IPS-18a (cell line): ENCODE measurements at regions not wholly inside any gene's neighbourhood (a gene's known extent, or its start where the extent isn't known, plus 50 kb on each side); places are given as distances from the start of the nearest gene placed in this dataset.

Experiments used
- H3K27ac ChIP-seq: one replicate; pipeline ENCODE4 v1.5.1; 2013; ENCODE audit warnings: low read length
- H3K27me3 ChIP-seq: one replicate; pipeline ENCODE4 v1.6.1; 2013; ENCODE audit warnings: mild to moderate bottlenecking, low read length; ENCODE audit not compliant: control insufficient read depth, insufficient read depth
- H3K36me3 ChIP-seq: one replicate; pipeline ENCODE4 v1.6.1; 2013; ENCODE audit warnings: low read depth, low read length; ENCODE audit not compliant: control insufficient read depth
- H3K4me1 ChIP-seq: one replicate; pipeline ENCODE4 v1.6.1; 2013; ENCODE audit warnings: low read depth, low read length; ENCODE audit not compliant: control insufficient read depth
- H3K4me3 ChIP-seq: one replicate; pipeline ENCODE4 v1.5.1; 2013; ENCODE audit warnings: low read length
- H3K9ac ChIP-seq: one replicate; pipeline ENCODE4 v1.6.1; 2013; ENCODE audit warnings: mild to moderate bottlenecking, low read length, moderate library complexity
- H3K9me3 ChIP-seq: one replicate; pipeline ENCODE4 v1.6.1; 2013; ENCODE audit warnings: low read depth, low read length; ENCODE audit not compliant: control insufficient read depth

DNA sequence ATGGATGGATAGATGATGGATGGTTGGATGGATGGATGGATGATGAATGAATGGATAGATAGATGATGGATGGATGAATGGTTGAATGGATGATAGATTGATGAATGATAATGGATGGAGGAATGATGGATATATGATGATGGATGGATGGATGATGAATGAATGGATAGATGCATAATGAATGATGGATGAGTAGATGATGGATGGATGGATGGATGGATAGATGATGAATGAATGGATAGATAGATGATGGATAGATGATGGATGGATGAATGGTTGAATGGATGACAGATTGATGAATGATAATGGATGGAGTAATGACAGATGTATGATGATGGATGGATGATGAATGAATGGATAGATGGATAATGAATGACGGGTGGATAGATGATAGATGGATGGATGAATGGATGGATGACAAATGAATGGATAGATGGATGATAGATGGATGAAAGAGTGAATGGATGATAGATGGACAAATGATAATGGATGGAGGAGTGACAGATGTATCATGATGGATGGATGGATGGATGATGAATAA lies 1466.5 kb downstream of the BRD1 start:
- Histone ChIP-seq H3K9me3 (no peaks in the 10 kb centered on the region), H3K9ac (no peak overlapping the region), H3K4me3 (no peak overlapping the region), H3K4me1 (peaks cover 19% of the 10 kb centered on the region), H3K27ac (no peak overlapping the region), H3K36me3 (no peaks in the 10 kb centered on the region), H3K27me3 (no peaks in the 10 kb centered on the region)

- Histone ChIP-seq H3K4me1 (peaks cover 20% of the 10 kb centered on the region), H3K4me3 (no peak overlapping the region), H3K27ac (no peak overlapping the region), H3K9ac (no peak overlapping the region), H3K36me3 (no peaks in the 10 kb centered on the region), H3K9me3 (no peaks in the 10 kb centered on the region), H3K27me3 (no peaks in the 10 kb centered on the region)
These were observed 1468.1 kb downstream of the BRD1 start for GRCh38 chr22:48359613-48359965.

DNA sequence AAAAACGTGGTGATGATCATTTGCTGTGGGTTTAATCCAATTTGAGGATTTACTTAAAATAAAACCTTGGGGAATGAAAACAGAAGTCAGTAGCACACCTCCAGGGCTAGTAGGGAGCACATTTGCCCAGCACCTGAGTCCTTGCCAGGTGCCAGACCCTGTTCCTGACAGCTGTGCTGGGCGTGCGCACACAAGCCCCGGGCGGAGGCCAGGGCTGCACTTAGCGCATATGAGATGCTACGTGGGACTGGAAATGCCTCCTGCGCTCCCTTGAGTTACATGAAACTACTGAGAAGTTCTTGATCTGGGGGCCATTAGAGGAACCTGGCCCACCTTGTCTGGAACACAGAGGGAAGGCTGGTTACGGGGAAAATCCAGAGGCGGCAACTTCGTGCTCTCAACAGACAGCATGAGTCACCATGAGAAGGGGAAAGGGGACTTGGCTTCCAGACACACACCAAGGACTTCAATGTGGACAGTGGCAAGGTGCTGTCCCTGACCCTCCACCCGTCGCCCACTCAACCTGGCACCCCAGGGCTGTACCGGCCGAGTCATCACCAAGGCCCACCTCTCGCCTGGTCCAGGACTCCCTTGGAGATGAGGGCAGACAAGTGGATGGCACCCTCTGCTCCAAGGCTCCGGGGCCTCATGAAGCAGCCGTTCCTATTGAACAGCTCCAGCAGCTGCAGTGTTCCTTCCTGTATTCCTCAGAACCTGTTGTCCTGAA lies 1468.6 kb downstream of the BRD1 start:
- Histone ChIP-seq H3K27me3 (no peaks in the 10 kb centered on the region), H3K27ac (no peak overlapping the region), H3K9ac (no peak overlapping the region), H3K36me3 (no peaks in the 10 kb centered on the region), H3K4me1 (peaks cover 20% of the 10 kb centered on the region), H3K4me3 (no peak overlapping the region), H3K9me3 (no peaks in the 10 kb centered on the region)

DNA sequence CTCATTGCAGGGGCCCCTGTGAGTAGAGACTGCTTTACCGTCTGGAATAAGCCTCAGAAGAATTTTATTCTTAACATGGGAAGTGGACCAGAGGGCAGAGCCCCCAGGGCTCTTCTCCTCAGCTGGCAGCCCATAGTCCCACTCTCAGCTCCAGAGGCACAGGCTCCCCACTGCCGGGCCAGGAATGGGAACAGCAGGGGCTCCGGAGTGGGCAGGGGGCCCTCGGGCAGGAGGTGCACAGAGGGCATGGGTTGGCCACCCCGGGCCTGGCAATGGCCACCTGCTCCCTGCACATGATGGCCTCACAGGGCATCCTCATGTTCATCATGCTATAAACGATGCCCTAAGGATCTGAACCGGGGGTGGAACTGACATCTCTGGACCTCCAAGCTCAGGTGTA lies 1469.7 kb downstream of the BRD1 start:
- Histone ChIP-seq H3K27ac (no peak overlapping the region), H3K4me3 (no peak overlapping the region), H3K9ac (no peak overlapping the region), H3K9me3 (no peaks in the 10 kb centered on the region), H3K4me1 (peaks cover 20% of the 10 kb centered on the region), H3K27me3 (no peaks in the 10 kb centered on the region), H3K36me3 (no peaks in the 10 kb centered on the region)

DNA sequence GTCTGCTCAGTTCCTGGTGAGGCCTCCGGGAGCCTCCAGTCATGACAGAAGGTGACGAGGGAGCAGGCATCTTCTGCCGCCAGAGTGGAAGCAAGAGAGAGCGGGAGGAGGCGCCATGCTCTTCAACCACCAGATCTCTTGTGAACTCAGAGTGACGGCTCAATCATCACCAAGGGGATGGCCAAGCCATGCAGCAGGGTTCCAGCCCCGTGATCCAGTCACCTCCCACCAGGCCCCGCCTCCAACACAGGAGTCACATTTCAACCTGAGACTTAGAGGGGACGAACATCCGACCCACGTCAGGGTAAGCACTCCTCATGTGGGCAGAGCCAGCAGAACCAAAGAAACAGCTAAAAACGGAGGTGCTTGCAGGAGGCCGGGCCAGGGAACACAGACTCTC lies 1470.5 kb downstream of the BRD1 start:
- no peak overlapping the region for H3K9ac ChIP-seq
- no peak overlapping the region for H3K27ac ChIP-seq
- no peaks in the 10 kb centered on the region for H3K9me3 ChIP-seq
- no peak overlapping the region for H3K4me3 ChIP-seq
- no peaks in the 10 kb centered on the region for H3K36me3 ChIP-seq
- H3K4me1 ChIP-seq = peaks cover 20% of the 10 kb centered on the region
- H3K27me3 ChIP-seq = no peaks in the 10 kb centered on the region

GRCh38 chr22:48356731-48357130 lies 1470.9 kb downstream of the BRD1 start:
- Histone ChIP-seq H3K27ac (no peak overlapping the region), H3K36me3 (no peaks in the 10 kb centered on the region), H3K4me3 (no peak overlapping the region), H3K9me3 (no peaks in the 10 kb centered on the region), H3K9ac (no peak overlapping the region), H3K4me1 (peaks cover 17% of the 10 kb centered on the region), H3K27me3 (no peaks in the 10 kb centered on the region)

- H3K36me3 ChIP-seq = no peaks in the 10 kb centered on the region
- H3K9me3 ChIP-seq = no peaks in the 10 kb centered on the region
- H3K4me1 ChIP-seq = peaks cover 15% of the 10 kb centered on the region
- no peak overlapping the region for H3K9ac ChIP-seq
- H3K27me3 ChIP-seq = no peaks in the 10 kb centered on the region
- H3K27ac ChIP-seq = no peak overlapping the region
- no peak overlapping the region for H3K4me3 ChIP-seq
These were observed 1473.6 kb downstream of the BRD1 start for GRCh38 chr22:48354096-48354495.

DNA sequence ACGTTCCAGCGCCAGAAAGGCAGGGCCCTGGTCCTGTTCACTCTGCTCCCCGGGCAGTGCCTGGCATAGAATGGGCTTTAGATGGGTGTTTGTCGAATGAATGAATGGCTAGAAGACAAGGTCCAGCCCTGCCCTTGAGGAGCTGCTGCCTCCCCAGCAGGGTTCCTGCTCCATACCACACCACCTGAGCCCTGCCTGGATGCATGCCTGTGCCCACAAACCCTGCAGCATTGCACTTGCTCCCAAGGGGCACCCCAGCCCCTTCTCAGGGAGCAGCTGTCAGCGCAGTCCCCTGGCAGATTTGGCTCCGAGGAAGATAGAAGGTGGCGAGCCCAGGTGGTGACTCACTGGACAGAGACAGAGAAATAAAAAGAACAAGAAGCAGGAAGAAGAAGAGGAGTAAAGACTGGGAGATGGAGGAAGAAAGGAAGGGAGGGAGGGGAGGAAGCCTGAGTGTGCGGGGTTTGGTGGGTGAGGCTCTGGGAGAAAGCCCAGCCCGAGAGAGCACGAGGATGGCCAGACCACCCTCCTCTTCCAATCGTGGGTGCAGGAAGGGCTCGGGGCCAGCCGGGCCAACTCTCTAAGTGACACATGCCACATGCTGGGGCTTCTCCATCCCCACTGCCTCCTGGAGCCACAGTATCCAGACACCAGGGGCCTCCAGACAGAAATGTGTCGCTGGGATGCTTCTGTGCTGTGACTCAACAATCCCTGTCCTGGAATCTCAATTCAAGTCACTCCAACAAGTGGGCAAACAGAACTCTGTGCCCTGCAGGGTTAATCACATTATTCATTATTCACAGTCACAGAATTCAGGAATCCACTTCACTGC lies 1474.3 kb downstream of the BRD1 start:
- Histone ChIP-seq H3K9me3 (no peaks in the 10 kb centered on the region), H3K27ac (no peak overlapping the region), H3K9ac (no peak overlapping the region), H3K4me3 (no peak overlapping the region), H3K27me3 (no peaks in the 10 kb centered on the region), H3K4me1 (peaks cover 15% of the 10 kb centered on the region), H3K36me3 (no peaks in the 10 kb centered on the region)

GRCh38 chr22:48352086-48352911 lies 1475.4 kb downstream of the BRD1 start:
- no peak overlapping the region for H3K4me3 ChIP-seq
- no peak overlapping the region for H3K9ac ChIP-seq
- no peaks in the 10 kb centered on the region for H3K27me3 ChIP-seq
- H3K9me3 ChIP-seq = no peaks in the 10 kb centered on the region
- no peaks in the 10 kb centered on the region for H3K36me3 ChIP-seq
- H3K27ac ChIP-seq = no peak overlapping the region
- H3K4me1 ChIP-seq = peaks cover 12% of the 10 kb centered on the region

DNA sequence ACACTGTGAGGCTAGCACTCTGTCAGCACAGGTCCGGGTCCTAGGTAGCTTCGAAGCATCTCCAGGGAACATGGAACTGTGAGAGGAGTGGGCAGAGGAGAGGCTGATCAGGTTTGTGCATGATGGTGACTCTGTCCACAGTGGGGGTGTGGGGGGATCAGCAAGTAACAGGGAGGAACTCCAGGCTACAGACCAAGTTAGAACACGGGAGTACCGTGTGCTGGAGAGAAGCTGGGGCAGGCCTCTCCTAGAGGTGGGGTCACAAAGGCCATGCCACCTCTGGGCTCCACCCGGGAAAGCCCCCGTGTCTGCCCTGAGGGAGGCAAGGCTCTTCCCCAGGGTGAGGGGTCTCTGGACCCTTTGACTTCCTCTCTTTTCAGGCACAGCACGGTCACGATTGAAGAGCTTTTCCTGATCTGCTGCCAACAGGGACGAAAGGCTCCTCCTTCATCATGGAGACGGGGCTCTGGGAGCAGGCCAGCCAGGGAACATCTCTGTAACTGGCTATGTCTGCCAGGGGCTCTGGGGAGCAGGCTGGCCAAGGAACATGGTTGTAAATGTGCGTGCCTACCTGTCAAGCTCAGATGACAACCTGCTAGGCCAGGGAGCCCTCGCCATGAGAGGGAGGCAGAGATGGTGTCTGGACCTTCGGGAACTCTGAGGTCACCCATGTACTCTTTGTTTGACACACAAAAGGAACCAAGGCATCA lies 1476.1 kb downstream of the BRD1 start:
- no peaks in the 10 kb centered on the region for H3K27me3 ChIP-seq
- peaks cover 4% of the 10 kb centered on the region for H3K4me1 ChIP-seq
- H3K27ac ChIP-seq = no peak overlapping the region
- H3K36me3 ChIP-seq = no peaks in the 10 kb centered on the region
- H3K9me3 ChIP-seq = no peaks in the 10 kb centered on the region
- no peak overlapping the region for H3K9ac ChIP-seq
- H3K4me3 ChIP-seq = no peak overlapping the region

- Histone ChIP-seq H3K9me3 (no peaks in the 10 kb centered on the region), H3K9ac (no peak overlapping the region), H3K27ac (no peak overlapping the region), H3K4me3 (no peak overlapping the region), H3K27me3 (no peaks in the 10 kb centered on the region), H3K4me1 (no peaks in the 10 kb centered on the region), H3K36me3 (no peaks in the 10 kb centered on the region)
These were observed 1477.2 kb downstream of the BRD1 start for GRCh38 chr22:48350456-48350855.
